GM21526 (cell line): ENCODE measurements at regions not wholly inside any gene's neighbourhood (a gene's known extent, or its start where the extent isn't known, plus 50 kb on each side); places are given as distances from the start of the nearest gene placed in this dataset.
"Not testable (repeated sequence)": the region's sequence is repeated elsewhere in the genome, so short reads cannot be mapped to it uniquely, and the experiment has no call there.

ENCODE experiments used
- ATAC-seq: cut with Tn5 transposase; IDR thresholded peaks from one replicate; pipeline ENCODE4 v1.9.1; 2021; ENCODE audit warnings: moderate library complexity; ENCODE audit not compliant: unreplicated experiment, low FRiP score

- not testable (repeated sequence) for ATAC-seq
Measured at GRCh38 chr9:115818651-115819050, 334.9 kb upstream of the PAPPA start.

- ATAC-seq: no peak
Measured at GRCh38 chr9:115832031-115832430, 321.6 kb upstream of the PAPPA start.

- ATAC-seq: no peak
Measured at GRCh38 chr9:115837618-115838017, 316.0 kb upstream of the PAPPA start.

GRCh38 chr9:115838417-115838816, 315.2 kb upstream of the PAPPA start:
- ATAC-seq: no peak

- not testable (repeated sequence) for ATAC-seq
Measured at GRCh38 chr9:115844433-115844832, 309.2 kb upstream of the PAPPA start.

GRCh38 chr9:115845648-115846312, 307.8 kb upstream of the PAPPA start:
- no peak for ATAC-seq

GRCh38 chr9:115847216-115847615, 306.4 kb upstream of the PAPPA start:
- ATAC-seq: no peak

- no peak for ATAC-seq
Measured at GRCh38 chr9:115849679-115850412, 303.7 kb upstream of the PAPPA start.

GRCh38 chr9:115850548-115851304, 302.9 kb upstream of the PAPPA start:
- no peak for ATAC-seq

- no peak for ATAC-seq
Measured at GRCh38 chr9:115855458-115856133, 298.0 kb upstream of the PAPPA start.

GRCh38 chr9:115858421-115858820, 295.2 kb upstream of the PAPPA start:
- not testable (repeated sequence) for ATAC-seq

- ATAC-seq: no peak
Measured at GRCh38 chr9:115862021-115862420, 291.6 kb upstream of the PAPPA start.

GRCh38 chr9:115864581-115864980, 289.0 kb upstream of the PAPPA start:
- no peak for ATAC-seq

GRCh38 chr9:115867326-115867725, 286.3 kb upstream of the PAPPA start:
- no peak for ATAC-seq

- no peak for ATAC-seq
Measured at GRCh38 chr9:115877852-115878438, 275.6 kb upstream of the PAPPA start.

GRCh38 chr9:115879451-115879850, 274.1 kb upstream of the PAPPA start:
- ATAC-seq: no peak

GRCh38 chr9:115880221-115880885, 273.2 kb upstream of the PAPPA start:
- ATAC-seq: no peak

- no peak for ATAC-seq
Measured at GRCh38 chr9:115882911-115883310, 270.7 kb upstream of the PAPPA start.

GRCh38 chr9:115883467-115884329, 269.9 kb upstream of the PAPPA start:
- no peak for ATAC-seq
